SK-N-SH (cell line): ENCODE measurements at regions not wholly inside any gene's neighbourhood (a gene's known extent, or its start where the extent isn't known, plus 50 kb on each side); places are given as distances from the start of the nearest gene placed in this dataset.
"Not testable (repeated sequence)": the region's sequence is repeated elsewhere in the genome, so short reads cannot be mapped to it uniquely, and the experiment has no call there.

Experiments
- EP300 ChIP-seq, 2 experiments: IDR thresholded peaks; 2 replicates each; pipeline versions ENCODE4 v1.4.0 to v1.6.1; 2012; ENCODE audit warnings: borderline replicate concordance in 1 of 2, low read depth in 1 of 2, low read length in 1 of 2
- GABPA ChIP-seq: IDR thresholded peaks from 2 replicates; pipeline ENCODE4 v1.4.0; 2012; ENCODE audit warnings: low read depth, mild to moderate bottlenecking
- NFIC ChIP-seq: IDR thresholded peaks from 2 replicates; pipeline ENCODE4 v1.4.0; 2012; ENCODE audit warnings: borderline replicate concordance
- POLR2AphosphoS5 ChIP-seq: IDR thresholded peaks from 2 replicates; pipeline ENCODE4 v1.6.1; 2012; ENCODE audit warnings: low read depth, low read length
- TF ChIP-seq, protein P1 (sequence below): IDR thresholded peaks from 2 replicates; pipeline ENCODE4 v1.4.0; 2012; ENCODE audit warnings: low read depth, borderline replicate concordance
- TF ChIP-seq, protein P2 (sequence below): fragments of 200-600 bp; sonication (generic); IDR thresholded peaks from 2 replicates; pipeline ENCODE4 v1.6.1; 2017; ENCODE audit warnings: antibody characterized with exemption, mild to moderate bottlenecking, moderate library complexity

DNA sequence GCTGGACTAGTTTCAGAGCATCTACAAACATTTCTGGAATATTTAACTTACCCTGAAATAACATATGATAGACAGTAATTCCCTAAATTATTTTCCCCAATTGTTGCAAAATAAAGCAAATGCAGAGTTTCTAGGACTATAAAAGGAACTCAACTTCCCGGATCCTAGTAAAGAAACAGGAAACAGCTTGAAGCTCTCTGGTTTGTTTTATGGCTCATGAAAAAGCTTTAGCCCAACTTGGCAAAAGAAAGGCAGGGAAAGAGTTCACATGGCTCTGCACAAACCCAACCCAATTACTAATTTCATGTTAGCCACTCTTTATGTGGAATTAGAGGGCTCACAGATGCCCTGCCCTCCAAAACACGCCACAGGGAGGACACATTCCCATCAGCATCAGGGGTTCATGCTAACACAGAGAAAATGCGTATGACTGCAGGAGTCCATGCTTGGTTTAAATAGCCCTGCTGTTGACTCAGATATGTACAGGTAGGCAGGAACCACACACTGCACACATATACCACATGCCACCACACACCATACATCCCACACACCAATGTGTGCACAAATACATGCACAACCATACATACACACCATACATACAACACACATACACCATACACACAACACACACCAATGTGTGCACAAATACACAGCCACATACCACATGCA, 81.2 kb upstream of the FBXO28 start:
- TF ChIP-seq, protein P1, sequence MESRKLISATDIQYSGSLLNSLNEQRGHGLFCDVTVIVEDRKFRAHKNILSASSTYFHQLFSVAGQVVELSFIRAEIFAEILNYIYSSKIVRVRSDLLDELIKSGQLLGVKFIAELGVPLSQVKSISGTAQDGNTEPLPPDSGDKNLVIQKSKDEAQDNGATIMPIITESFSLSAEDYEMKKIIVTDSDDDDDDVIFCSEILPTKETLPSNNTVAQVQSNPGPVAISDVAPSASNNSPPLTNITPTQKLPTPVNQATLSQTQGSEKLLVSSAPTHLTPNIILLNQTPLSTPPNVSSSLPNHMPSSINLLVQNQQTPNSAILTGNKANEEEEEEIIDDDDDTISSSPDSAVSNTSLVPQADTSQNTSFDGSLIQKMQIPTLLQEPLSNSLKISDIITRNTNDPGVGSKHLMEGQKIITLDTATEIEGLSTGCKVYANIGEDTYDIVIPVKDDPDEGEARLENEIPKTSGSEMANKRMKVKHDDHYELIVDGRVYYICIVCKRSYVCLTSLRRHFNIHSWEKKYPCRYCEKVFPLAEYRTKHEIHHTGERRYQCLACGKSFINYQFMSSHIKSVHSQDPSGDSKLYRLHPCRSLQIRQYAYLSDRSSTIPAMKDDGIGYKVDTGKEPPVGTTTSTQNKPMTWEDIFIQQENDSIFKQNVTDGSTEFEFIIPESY: not testable (repeated sequence)
- TF ChIP-seq NFIC; POLR2AphosphoS5; GABPA; EP300 (IDR thresholded peaks at IDR 0.05; ENCODE audit: borderline replicate concordance in 1 of 2, low read depth in 1 of 2, low read length in 1 of 2): not testable (repeated sequence)
- TF ChIP-seq, protein P2, sequence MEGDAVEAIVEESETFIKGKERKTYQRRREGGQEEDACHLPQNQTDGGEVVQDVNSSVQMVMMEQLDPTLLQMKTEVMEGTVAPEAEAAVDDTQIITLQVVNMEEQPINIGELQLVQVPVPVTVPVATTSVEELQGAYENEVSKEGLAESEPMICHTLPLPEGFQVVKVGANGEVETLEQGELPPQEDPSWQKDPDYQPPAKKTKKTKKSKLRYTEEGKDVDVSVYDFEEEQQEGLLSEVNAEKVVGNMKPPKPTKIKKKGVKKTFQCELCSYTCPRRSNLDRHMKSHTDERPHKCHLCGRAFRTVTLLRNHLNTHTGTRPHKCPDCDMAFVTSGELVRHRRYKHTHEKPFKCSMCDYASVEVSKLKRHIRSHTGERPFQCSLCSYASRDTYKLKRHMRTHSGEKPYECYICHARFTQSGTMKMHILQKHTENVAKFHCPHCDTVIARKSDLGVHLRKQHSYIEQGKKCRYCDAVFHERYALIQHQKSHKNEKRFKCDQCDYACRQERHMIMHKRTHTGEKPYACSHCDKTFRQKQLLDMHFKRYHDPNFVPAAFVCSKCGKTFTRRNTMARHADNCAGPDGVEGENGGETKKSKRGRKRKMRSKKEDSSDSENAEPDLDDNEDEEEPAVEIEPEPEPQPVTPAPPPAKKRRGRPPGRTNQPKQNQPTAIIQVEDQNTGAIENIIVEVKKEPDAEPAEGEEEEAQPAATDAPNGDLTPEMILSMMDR: not testable (repeated sequence)
